ENCODE measurements at regions not wholly inside any gene's neighbourhood (a gene's known extent, or its start where the extent isn't known, plus 50 kb on each side); places are given as distances from the start of the nearest gene placed in this dataset.
"Not testable (repeated sequence)": the region's sequence is repeated elsewhere in the genome, so short reads cannot be mapped to it uniquely, and the experiment has no call there.

GRCh38 chr17:15869868-15870267, 75.1 kb upstream of the ADORA2B start:
- H3K36me3 ChIP-seq (replicated peaks in 1 of 2; ENCODE audit: control insufficient read depth in 1 of 2, insufficient read depth in 2 of 2, low read length in 2 of 2); BruUV-seq (replicated peaks); H3K27me3 ChIP-seq (ENCODE audit: control insufficient read depth in 1 of 2, insufficient read depth in 2 of 2, low read length in 2 of 2); H3K4me1 ChIP-seq (ENCODE audit: insufficient read depth, low read length); CTCF ChIA-PET (ENCODE audit: low intra/inter-chr PET ratio, low total read pairs); FAIRE-seq; POLR2A ChIA-PET; H4K20me1 ChIP-seq (ENCODE audit: insufficient read depth, low read length); in situ Hi-C loops (cut with HindIII; ENCODE audit: extremely low pct_ligation_motif_present, low pct_unique_long_range_greater_than_20kb); H2AFZ ChIP-seq (ENCODE audit: low read length); ATAC-seq; H3K79me2 ChIP-seq (ENCODE audit: insufficient read depth, low read length); H3K27ac ChIP-seq (ENCODE audit: extremely low read length, insufficient read depth, low read length); H3K9me3 ChIP-seq (ENCODE audit: low read length); H3K4me3 ChIP-seq (replicated peaks in 1 of 3; ENCODE audit: insufficient read depth in 1 of 3, low read depth in 2 of 3, low read length in 3 of 3); H3K9ac ChIP-seq (ENCODE audit: insufficient read depth, low read depth, low read length); H3K4me2 ChIP-seq (ENCODE audit: low read depth, low read length); DNase-seq (ENCODE audit: low spot score): not testable (repeated sequence)
- WGBS (ENCODE audit: low lambda C conversion rate) = no CpG with 5 or more reads among the region's 2 CpGs
- intact Hi-C loops (cut with micrococcal nuclease; ENCODE audit: unreplicated experiment) = loop anchor here (5.0 kb wide), 1 partner anchor 52 kb away; no protein-coding TSS in a partner anchor

- H3K27me3 ChIP-seq (ENCODE audit: control insufficient read depth in 1 of 2, insufficient read depth in 2 of 2, low read length in 2 of 2); BruUV-seq (replicated peaks); in situ Hi-C loops (cut with HindIII; ENCODE audit: extremely low pct_ligation_motif_present, low pct_unique_long_range_greater_than_20kb); H3K4me2 ChIP-seq (ENCODE audit: low read depth, low read length); H3K4me3 ChIP-seq (replicated peaks in 1 of 3; ENCODE audit: insufficient read depth in 1 of 3, low read depth in 2 of 3, low read length in 3 of 3); H3K36me3 ChIP-seq (replicated peaks in 1 of 2; ENCODE audit: control insufficient read depth in 1 of 2, insufficient read depth in 2 of 2, low read length in 2 of 2); DNase-seq (ENCODE audit: low spot score); ATAC-seq; H3K4me1 ChIP-seq (ENCODE audit: insufficient read depth, low read length); H2AFZ ChIP-seq (ENCODE audit: low read length); H4K20me1 ChIP-seq (ENCODE audit: insufficient read depth, low read length); FAIRE-seq; CTCF ChIA-PET (ENCODE audit: low intra/inter-chr PET ratio, low total read pairs); H3K9me3 ChIP-seq (ENCODE audit: low read length); H3K9ac ChIP-seq (ENCODE audit: insufficient read depth, low read depth, low read length); H3K79me2 ChIP-seq (ENCODE audit: insufficient read depth, low read length); H3K27ac ChIP-seq (ENCODE audit: extremely low read length, insufficient read depth, low read length); POLR2A ChIA-PET: not testable (repeated sequence)
- WGBS (ENCODE audit: low lambda C conversion rate) = 14% methylated on average over 4 of the region's 4 CpGs
- intact Hi-C loops (cut with micrococcal nuclease; ENCODE audit: unreplicated experiment) = loop anchor here (5.0 kb wide), 1 partner anchor 50 kb away; no protein-coding TSS in a partner anchor
Observed at GRCh38 chr17:15872677-15873076, 72.3 kb upstream of the ADORA2B start.

- WGBS (ENCODE audit: low lambda C conversion rate) = 37% methylated on average over 7 of the region's 7 CpGs
- H3K4me2 ChIP-seq (ENCODE audit: low read depth, low read length); DNase-seq (ENCODE audit: low spot score); H4K20me1 ChIP-seq (ENCODE audit: insufficient read depth, low read length); intact Hi-C loops (cut with micrococcal nuclease; ENCODE audit: unreplicated experiment); H3K27ac ChIP-seq (ENCODE audit: extremely low read length, insufficient read depth, low read length); in situ Hi-C loops (cut with HindIII; ENCODE audit: extremely low pct_ligation_motif_present, low pct_unique_long_range_greater_than_20kb); BruUV-seq (replicated peaks); H3K9ac ChIP-seq (ENCODE audit: insufficient read depth, low read depth, low read length); CTCF ChIA-PET (ENCODE audit: low intra/inter-chr PET ratio, low total read pairs); H3K27me3 ChIP-seq (ENCODE audit: control insufficient read depth in 1 of 2, insufficient read depth in 2 of 2, low read length in 2 of 2); H3K36me3 ChIP-seq (replicated peaks in 1 of 2; ENCODE audit: control insufficient read depth in 1 of 2, insufficient read depth in 2 of 2, low read length in 2 of 2); FAIRE-seq; H3K9me3 ChIP-seq (ENCODE audit: low read length); H2AFZ ChIP-seq (ENCODE audit: low read length); H3K4me3 ChIP-seq (replicated peaks in 1 of 3; ENCODE audit: insufficient read depth in 1 of 3, low read depth in 2 of 3, low read length in 3 of 3); POLR2A ChIA-PET; H3K79me2 ChIP-seq (ENCODE audit: insufficient read depth, low read length); ATAC-seq: not testable (repeated sequence)
- H3K4me1 ChIP-seq (ENCODE audit: insufficient read depth, low read length) = peaks cover 11% of the 10 kb centered on the region
Observed at GRCh38 chr17:15877882-15878500, 66.9 kb upstream of the ADORA2B start.
